ENCODE measurements at regions not wholly inside any gene's neighbourhood (a gene's known extent, or its start where the extent isn't known, plus 50 kb on each side); places are given as distances from the start of the nearest gene placed in this dataset.

GRCh38 chr16:76942089-76942488 is 248.9 kb upstream of the MON1B start:
- no peak for TF ChIP-seq CTCF (conservative IDR thresholded peaks at IDR 0.05; ENCODE audit: low read depth, low read length)
- no peak overlapping the region for H3K4me3 ChIP-seq (ENCODE audit: low read depth, low read length)
- DNase-seq (ENCODE audit: low read depth) = no peak

- DNase-seq (ENCODE audit: low read depth) = no peak
- TF ChIP-seq CTCF (conservative IDR thresholded peaks at IDR 0.05; ENCODE audit: low read depth, low read length) = no peak
- H3K4me3 ChIP-seq (ENCODE audit: low read depth, low read length) = no peak overlapping the region
These were observed 247.1 kb upstream of the MON1B start for GRCh38 chr16:76943921-76944320.

GRCh38 chr16:76946879-76947278 is 244.1 kb upstream of the MON1B start:
- H3K4me3 ChIP-seq (ENCODE audit: low read depth, low read length) = no peak overlapping the region
- no peak for TF ChIP-seq CTCF (conservative IDR thresholded peaks at IDR 0.05; ENCODE audit: low read depth, low read length)
- DNase-seq (ENCODE audit: low read depth) = peak; percentile 59

GRCh38 chr16:76947749-76948148 is 243.2 kb upstream of the MON1B start:
- DNase-seq (ENCODE audit: low read depth) = no peak
- no peak overlapping the region for H3K4me3 ChIP-seq (ENCODE audit: low read depth, low read length)
- no peak for TF ChIP-seq CTCF (conservative IDR thresholded peaks at IDR 0.05; ENCODE audit: low read depth, low read length)

GRCh38 chr16:76955629-76956028 is 235.4 kb upstream of the MON1B start:
- H3K4me3 ChIP-seq (ENCODE audit: low read depth, low read length) = no peak overlapping the region
- no peak for DNase-seq (ENCODE audit: low read depth)
- TF ChIP-seq CTCF (conservative IDR thresholded peaks at IDR 0.05; ENCODE audit: low read depth, low read length) = no peak

- TF ChIP-seq CTCF (conservative IDR thresholded peaks at IDR 0.05; ENCODE audit: low read depth, low read length) = no peak
- DNase-seq (ENCODE audit: low read depth) = no peak
- no peak overlapping the region for H3K4me3 ChIP-seq (ENCODE audit: low read depth, low read length)
These were observed 234.6 kb upstream of the MON1B start for GRCh38 chr16:76956394-76956793.

GRCh38 chr16:76956841-76957240 is 234.1 kb upstream of the MON1B start:
- no peak for DNase-seq (ENCODE audit: low read depth)

More at GRCh38 chr16:76956841-76957240, 234.1 kb upstream of the MON1B start:
- H3K4me3 ChIP-seq (ENCODE audit: low read depth, low read length) = no peak overlapping the region
- no peak for TF ChIP-seq CTCF (conservative IDR thresholded peaks at IDR 0.05; ENCODE audit: low read depth, low read length)
